Keratinocyte (primary cell): ENCODE measurements at regions not wholly inside any gene's neighbourhood (a gene's known extent, or its start where the extent isn't known, plus 50 kb on each side); places are given as distances from the start of the nearest gene placed in this dataset.

ENCODE experiments used
- CTCF ChIP-seq, 3 experiments: IDR thresholded peaks in 1 of 3; conservative IDR thresholded peaks in 1 of 3; optimal IDR thresholded peaks in 1 of 3; 2 replicates in 2 of 3; 3 replicates in 1 of 3; pipeline versions ENCODE3 to v1.5.1; 2011; ENCODE audit warnings: low read length in 3 of 3, mild to moderate bottlenecking in 3 of 3, moderate library complexity in 2 of 3, control low read depth in 1 of 3, inconsistent platforms in 1 of 3; ENCODE audit not compliant: insufficient read depth in 2 of 3; ENCODE audit errors: extremely low read depth in 1 of 3
- EZH2 ChIP-seq: IDR thresholded peaks from one replicate; pipeline ENCODE4 v1.6.1; 2012; ENCODE audit warnings: inconsistent platforms, mild to moderate bottlenecking, low read length, moderate library complexity

DNA sequence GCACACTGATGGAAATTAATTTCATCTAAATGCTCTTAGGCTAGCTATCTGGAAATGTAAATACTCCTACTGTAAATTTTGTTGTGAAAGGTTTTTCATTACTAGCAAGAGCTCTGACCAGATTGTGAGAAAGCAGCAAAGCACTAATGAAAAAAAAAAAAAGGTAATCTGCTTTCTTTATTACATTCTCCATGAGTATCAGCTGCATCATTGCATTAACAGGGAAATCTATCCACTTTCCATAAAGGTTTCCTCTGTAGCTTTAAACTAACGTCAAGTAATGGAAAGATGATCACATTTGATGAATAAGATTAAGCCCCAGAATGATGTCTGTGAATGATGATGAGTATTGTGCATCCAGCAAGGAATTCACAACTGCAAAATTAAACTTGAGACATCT lies 790.6 kb upstream of the TYRP1 start:
- TF ChIP-seq CTCF (optimal IDR thresholded peaks at IDR 0.05 in 1 of 3, IDR thresholded peaks at IDR 0.05 in 1 of 3, conservative IDR thresholded peaks at IDR 0.05 in 1 of 3; ENCODE audit: extremely low read depth in 1 of 3, insufficient read depth in 2 of 3, low read length in 3 of 3) = no peak
- TF ChIP-seq EZH2 = no peak
